CMK (cell line): ENCODE measurements at regions not wholly inside any gene's neighbourhood (a gene's known extent, or its start where the extent isn't known, plus 50 kb on each side); places are given as distances from the start of the nearest gene placed in this dataset.
"Not testable (repeated sequence)": the region's sequence is repeated elsewhere in the genome, so short reads cannot be mapped to it uniquely, and the experiment has no call there.

Source experiments
- DNase-seq: peaks from one replicate; pipeline ENCODE4 v3.0.0-alpha.2; 2010; ENCODE audit warnings: low read depth

- DNase-seq = no peak
Measured at GRCh38 chr20:54843865-54844264, 368.5 kb downstream of the DOK5 start.

GRCh38 chr20:54843431-54843830 is 368.0 kb downstream of the DOK5 start:
- DNase-seq = no peak

GRCh38 chr20:54839224-54839623 is 363.8 kb downstream of the DOK5 start:
- DNase-seq = no peak

GRCh38 chr20:54837226-54837625 is 361.8 kb downstream of the DOK5 start:
- DNase-seq = no peak

- DNase-seq = no peak
Measured at GRCh38 chr20:54822386-54822785, 347.0 kb downstream of the DOK5 start.

- DNase-seq = no peak
Measured at GRCh38 chr20:54820392-54820791, 345.0 kb downstream of the DOK5 start.

GRCh38 chr20:54806462-54806861 is 331.1 kb downstream of the DOK5 start:
- no peak for DNase-seq

- DNase-seq = no peak
Measured at GRCh38 chr20:54794874-54795273, 319.5 kb downstream of the DOK5 start.

- no peak for DNase-seq
Measured at GRCh38 chr20:54794110-54794509, 318.7 kb downstream of the DOK5 start.

GRCh38 chr20:54793291-54793992 is 318.0 kb downstream of the DOK5 start:
- no peak for DNase-seq

- DNase-seq = no peak
Measured at GRCh38 chr20:54792688-54793087, 317.3 kb downstream of the DOK5 start.

- not testable (repeated sequence) for DNase-seq
Measured at GRCh38 chr20:54788260-54788659, 312.9 kb downstream of the DOK5 start.

GRCh38 chr20:54782758-54783157 is 307.4 kb downstream of the DOK5 start:
- not testable (repeated sequence) for DNase-seq

GRCh38 chr20:54774426-54774825 is 299.0 kb downstream of the DOK5 start:
- no peak for DNase-seq

- DNase-seq = no peak
Measured at GRCh38 chr20:54773643-54774000, 298.2 kb downstream of the DOK5 start.

- no peak for DNase-seq
Measured at GRCh38 chr20:54772893-54773642, 297.7 kb downstream of the DOK5 start.

GRCh38 chr20:54766483-54766882 is 291.1 kb downstream of the DOK5 start:
- DNase-seq = no peak

- no peak for DNase-seq
Measured at GRCh38 chr20:54763366-54763765, 288.0 kb downstream of the DOK5 start.

- DNase-seq = no peak
Measured at GRCh38 chr20:54759589-54759988, 284.2 kb downstream of the DOK5 start.

- DNase-seq = no peak
Measured at GRCh38 chr20:54746796-54747195, 271.4 kb downstream of the DOK5 start.

GRCh38 chr20:54745780-54746179 is 270.4 kb downstream of the DOK5 start:
- DNase-seq = no peak

- no peak for DNase-seq
Measured at GRCh38 chr20:54744097-54744496, 268.7 kb downstream of the DOK5 start.

GRCh38 chr20:54742193-54742592 is 266.8 kb downstream of the DOK5 start:
- DNase-seq = no peak

- no peak for DNase-seq
Measured at GRCh38 chr20:54736421-54736820, 261.0 kb downstream of the DOK5 start.
